ENCODE measurements at regions not wholly inside any gene's neighbourhood (a gene's known extent, or its start where the extent isn't known, plus 50 kb on each side); places are given as distances from the start of the nearest gene placed in this dataset.

- Histone ChIP-seq H3K56ac (ENCODE audit: extremely low read depth, insufficient read depth, low read length) (no peak overlapping the region), H2AK5ac (ENCODE audit: low read depth, low read length) (no peak overlapping the region), H2BK15ac (ENCODE audit: low read depth, low read length) (no peak overlapping the region), H2BK20ac (ENCODE audit: low read depth, low read length) (no peak overlapping the region), H2AK9ac (replicated peaks; ENCODE audit: low read depth, low read length, poor library complexity) (no peak overlapping the region), H3K23ac (ENCODE audit: low read depth, low read length) (no peak overlapping the region), H4K5ac (ENCODE audit: low read depth, low read length) (no peak overlapping the region), H3K4me2 (ENCODE audit: low read depth, low read length) (no peak overlapping the region), H3K4me1 (ENCODE audit: control insufficient read depth, insufficient read depth, low read length) (no peaks in the 10 kb centered on the region), H2BK5ac (ENCODE audit: low read depth, low read length, poor library complexity, severe bottlenecking) (no peak overlapping the region), H2BK120ac (ENCODE audit: low read depth, low read length) (no peak overlapping the region), H3K14ac (replicated peaks; ENCODE audit: low read depth, low read length) (no peak overlapping the region), H2AFZ (replicated peaks; ENCODE audit: low read length, poor library complexity) (no peak overlapping the region), H3K9ac (ENCODE audit: low read depth, low read length) (no peak overlapping the region), H3K4me3 (ENCODE audit: insufficient read depth, low read depth, low read length) (no peak overlapping the region), H3K9me1 (ENCODE audit: insufficient read depth, low read length) (no peaks in the 10 kb centered on the region), H3K18ac (ENCODE audit: low read depth, low read length) (no peak overlapping the region), H4K20me1 (ENCODE audit: insufficient read depth, low read length) (no peaks in the 10 kb centered on the region), H3K36me3 (ENCODE audit: control insufficient read depth, insufficient read depth, low read length) (no peaks in the 10 kb centered on the region), H3K27me3 (ENCODE audit: control insufficient read depth, insufficient read depth, low read length) (no peaks in the 10 kb centered on the region), H3K79me1 (ENCODE audit: low read depth in 1 of 2, low read length in 2 of 2) (no peaks in the 10 kb centered on the region), H4K91ac (ENCODE audit: insufficient read depth, low read depth, low read length) (no peak overlapping the region), H3K4ac (ENCODE audit: low read depth, low read length) (no peak overlapping the region), H3K27ac (ENCODE audit: insufficient read depth, low read length) (no peak overlapping the region), H4K8ac (ENCODE audit: low read depth in 2 of 2, low read length in 2 of 2) (no peak overlapping the region), H3K9me3 (ENCODE audit: control insufficient read depth, insufficient read depth, low read length) (no peaks in the 10 kb centered on the region)
- TF ChIP-seq, protein P1, sequence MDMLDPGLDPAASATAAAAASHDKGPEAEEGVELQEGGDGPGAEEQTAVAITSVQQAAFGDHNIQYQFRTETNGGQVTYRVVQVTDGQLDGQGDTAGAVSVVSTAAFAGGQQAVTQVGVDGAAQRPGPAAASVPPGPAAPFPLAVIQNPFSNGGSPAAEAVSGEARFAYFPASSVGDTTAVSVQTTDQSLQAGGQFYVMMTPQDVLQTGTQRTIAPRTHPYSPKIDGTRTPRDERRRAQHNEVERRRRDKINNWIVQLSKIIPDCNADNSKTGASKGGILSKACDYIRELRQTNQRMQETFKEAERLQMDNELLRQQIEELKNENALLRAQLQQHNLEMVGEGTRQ (IDR thresholded peaks at IDR 0.05; ENCODE audit: low read depth, low read length) = no peak
- TF ChIP-seq POLR2A (IDR thresholded peaks at IDR 0.05; ENCODE audit: low read depth, low read length) (no peak), MAFK (IDR thresholded peaks at IDR 0.05; ENCODE audit: low read depth, low read length) (peak; percentile 38), MXI1 (IDR thresholded peaks at IDR 0.05; ENCODE audit: borderline replicate concordance, low read depth, low read length) (no peak), CHD1 (IDR thresholded peaks at IDR 0.05; ENCODE audit: low read depth, low read length) (no peak), RAD21 (IDR thresholded peaks at IDR 0.05; ENCODE audit: low read length) (no peak), RFX5 (IDR thresholded peaks at IDR 0.05; ENCODE audit: low read depth, low read length) (no peak)
- ATAC-seq (ENCODE audit: low read depth) (no peak), DNase-seq (no peak)
- intact Hi-C loops (cut with micrococcal nuclease) (no loop called here), in situ Hi-C loops (cut with MboI; ENCODE audit: low sequenced_read_pairs) (no loop called here), dilution Hi-C loops (cut with HindIII; ENCODE audit: low sequenced_read_pairs, unreplicated experiment) (no loop called here)
- ChIA-PET POLR2A (ENCODE audit: unreplicated experiment) (no interaction called here), CTCF (no interaction called here)
- BruUV-seq (replicated peaks) = no TSS peak
- WGBS, 2 experiments (ENCODE audit: extremely low coverage in 2 of 2, insufficient read length in 1 of 2) = no CpG with 5 or more reads among the region's 2 CpGs
Observed at GRCh38 chr6:23086100-23086499, 516.7 kb downstream of the HDGFL1 start.
